ENCODE measurements at regions not wholly inside any gene's neighbourhood (a gene's known extent, or its start where the extent isn't known, plus 50 kb on each side); places are given as distances from the start of the nearest gene placed in this dataset.
"Not testable (repeated sequence)": the region's sequence is repeated elsewhere in the genome, so short reads cannot be mapped to it uniquely, and the experiment has no call there.

GRCh38 chr6:144359783-144360182, 74.6 kb downstream of the UTRN start:
- DNase-seq (ENCODE audit: low read depth) = no peak

GRCh38 chr6:144360401-144360800, 75.3 kb downstream of the UTRN start:
- peak; percentile 82 for DNase-seq (ENCODE audit: low read depth)

- DNase-seq (ENCODE audit: low read depth) = no peak
These were observed 75.9 kb downstream of the UTRN start for GRCh38 chr6:144361016-144361415.

GRCh38 chr6:144362042-144363018, 77.2 kb downstream of the UTRN start:
- peak; percentile 58 for DNase-seq (ENCODE audit: low read depth)

- no peak for DNase-seq (ENCODE audit: low read depth)
These were observed 79.1 kb downstream of the UTRN start for GRCh38 chr6:144364208-144364720.

- no peak for DNase-seq (ENCODE audit: low read depth)
These were observed 79.6 kb downstream of the UTRN start for GRCh38 chr6:144364782-144365181.

GRCh38 chr6:144365271-144365670, 80.1 kb downstream of the UTRN start:
- DNase-seq (ENCODE audit: low read depth) = peak; percentile 39

- not testable (repeated sequence) for DNase-seq (ENCODE audit: low read depth)
These were observed 84.6 kb downstream of the UTRN start for GRCh38 chr6:144369696-144370095.

- DNase-seq (ENCODE audit: low read depth) = no peak
These were observed 87.0 kb downstream of the UTRN start for GRCh38 chr6:144372116-144372515.

- DNase-seq (ENCODE audit: low read depth) = no peak
These were observed 87.8 kb downstream of the UTRN start for GRCh38 chr6:144372611-144373594.

GRCh38 chr6:144374525-144374924, 89.4 kb downstream of the UTRN start:
- DNase-seq (ENCODE audit: low read depth) = not testable (repeated sequence)

- peak; percentile 57 for DNase-seq (ENCODE audit: low read depth)
These were observed 92.6 kb downstream of the UTRN start for GRCh38 chr6:144377586-144378210.

GRCh38 chr6:144378437-144378836, 93.3 kb downstream of the UTRN start:
- DNase-seq (ENCODE audit: low read depth) = peak; percentile 35

GRCh38 chr6:144379356-144379755, 94.2 kb downstream of the UTRN start:
- DNase-seq (ENCODE audit: low read depth) = peak; percentile 23

- DNase-seq (ENCODE audit: low read depth) = not testable (repeated sequence)
These were observed 96.4 kb downstream of the UTRN start for GRCh38 chr6:144381499-144381898.

GRCh38 chr6:144383336-144383735, 98.2 kb downstream of the UTRN start:
- DNase-seq (ENCODE audit: low read depth) = no peak

- DNase-seq (ENCODE audit: low read depth) = no peak
These were observed 99.3 kb downstream of the UTRN start for GRCh38 chr6:144384427-144384826.

- not testable (repeated sequence) for DNase-seq (ENCODE audit: low read depth)
These were observed 104.3 kb downstream of the UTRN start for GRCh38 chr6:144389474-144389873.

GRCh38 chr6:144390202-144390601, 105.1 kb downstream of the UTRN start:
- no peak for DNase-seq (ENCODE audit: low read depth)

- DNase-seq (ENCODE audit: low read depth) = peak; percentile 53
These were observed 105.8 kb downstream of the UTRN start for GRCh38 chr6:144390886-144391285.

GRCh38 chr6:144392536-144392935, 107.4 kb downstream of the UTRN start:
- DNase-seq (ENCODE audit: low read depth) = no peak

GRCh38 chr6:144394210-144394609, 109.1 kb downstream of the UTRN start:
- no peak for DNase-seq (ENCODE audit: low read depth)

Data from renal cortical epithelial cell (primary cell).